ENCODE measurements at regions not wholly inside any gene's neighbourhood (a gene's known extent, or its start where the extent isn't known, plus 50 kb on each side); places are given as distances from the start of the nearest gene placed in this dataset.

GRCh38 chr21:35102488-35103371 lies 53.6 kb upstream of the RUNX1 start:
- Histone ChIP-seq H3K36me3 (ENCODE audit: control insufficient read depth, insufficient read depth, low read length) (no peaks in the 10 kb centered on the region), H3K9ac (ENCODE audit: low read length) (no peak overlapping the region), H3K4me3 (ENCODE audit: low read depth, low read length) (no peak overlapping the region), H3K9me3 (ENCODE audit: control insufficient read depth, insufficient read depth, low read depth, low read length) (no peaks in the 10 kb centered on the region), H3K4me1 (ENCODE audit: control insufficient read depth, insufficient read depth, low read length) (no peaks in the 10 kb centered on the region), H3K27ac (ENCODE audit: low read depth, low read length) (no peak overlapping the region), H3K27me3 (ENCODE audit: control insufficient read depth, insufficient read depth, low read length) (no peaks in the 10 kb centered on the region; the same call in 1 of the 2 replicates)

GRCh38 chr21:35100349-35100811 lies 51.3 kb upstream of the RUNX1 start:
- no peak overlapping the region for H3K9ac ChIP-seq (ENCODE audit: low read length)
- H3K4me1 ChIP-seq (ENCODE audit: control insufficient read depth, insufficient read depth, low read length): no peaks in the 10 kb centered on the region

GRCh38 chr21:35099310-35099709 lies 50.2 kb upstream of the RUNX1 start:
- H3K4me3 ChIP-seq (ENCODE audit: low read depth, low read length): no peak overlapping the region
- H3K9ac ChIP-seq (ENCODE audit: low read length): no peak overlapping the region
- no peaks in the 10 kb centered on the region for H3K36me3 ChIP-seq (ENCODE audit: control insufficient read depth, insufficient read depth, low read length)
- H3K4me1 ChIP-seq (ENCODE audit: control insufficient read depth, insufficient read depth, low read length): no peaks in the 10 kb centered on the region
- no peak overlapping the region for H3K27ac ChIP-seq (ENCODE audit: low read depth, low read length)
- no peaks in the 10 kb centered on the region; the same call in 1 of the 2 replicates for H3K27me3 ChIP-seq (ENCODE audit: control insufficient read depth, insufficient read depth, low read length)
- H3K9me3 ChIP-seq (ENCODE audit: control insufficient read depth, insufficient read depth, low read depth, low read length): no peaks in the 10 kb centered on the region

More at GRCh38 chr21:35100349-35100811, 51.3 kb upstream of the RUNX1 start:
- Histone ChIP-seq H3K27ac (ENCODE audit: low read depth, low read length) (no peak overlapping the region), H3K9me3 (ENCODE audit: control insufficient read depth, insufficient read depth, low read depth, low read length) (no peaks in the 10 kb centered on the region), H3K27me3 (ENCODE audit: control insufficient read depth, insufficient read depth, low read length) (no peaks in the 10 kb centered on the region; the same call in 1 of the 2 replicates), H3K4me3 (ENCODE audit: low read depth, low read length) (no peak overlapping the region), H3K36me3 (ENCODE audit: control insufficient read depth, insufficient read depth, low read length) (no peaks in the 10 kb centered on the region)
